GM12878 (cell line): ENCODE measurements at regions not wholly inside any gene's neighbourhood (a gene's known extent, or its start where the extent isn't known, plus 50 kb on each side); places are given as distances from the start of the nearest gene placed in this dataset.

Source experiments
- ATAC-seq: fragments of 200-7000 bp; cut with Tn5 transposase; 3 replicates; pipeline ENCODE4 v1.9.1; 2020; ENCODE audit warnings: mild to moderate bottlenecking, moderate library complexity
- BruUV-seq: library from RNA; stranded (reverse); fragments of 400-500 nt; replicated peaks from 2 replicates; lab custom pipeline; 2021; lab: Mats Ljungman, UMichigan
- CTCF ChIA-PET: fragments of 300-600 bp; sonication (Branson Sonifier 250); formaldehyde crosslinking; extraction: SDS; loops from one replicate; lab custom pipeline; 2021; ENCODE audit warnings: inconsistent platforms; lab: Yijun Ruan, JAX
- POLR2A ChIA-PET: fragments of 350-600 bp; formaldehyde crosslinking; extraction: SDS; loops from one replicate; lab custom pipeline; 2021; ENCODE audit warnings: inconsistent platforms; lab: Charles Lee
- RAD21 ChIA-PET: fragments of 300-600 bp; sonication (Branson Sonifier 250); formaldehyde crosslinking; loops from one replicate; lab custom pipeline; 2023; ENCODE audit warnings: antibody characterized with exemption; ENCODE audit not compliant: unreplicated experiment; lab: Charles Lee
- SMC1A ChIA-PET: fragments of 300-600 bp; sonication (Branson Sonifier 250); formaldehyde crosslinking; loops from one replicate; lab custom pipeline; 2023; ENCODE audit not compliant: unreplicated experiment, uncharacterized antibody; lab: Charles Lee
- DNase-seq: peaks from one replicate; pipeline ENCODE4 v3.0.0-alpha.2; 2011; ENCODE audit warnings: low read depth, low spot score
- FAIRE-seq: peaks from 3 replicates; lab custom pipeline; 2011; peaks lifted over from hg19 to GRCh38; lab: Jason Lieb, UNC
- H2AFZ ChIP-seq: 2 replicates; pipeline ENCODE4 v1.6.0; 2011; ENCODE audit warnings: low read depth, low read length, control low read depth; ENCODE audit not compliant: control insufficient read depth
- H3K27ac ChIP-seq: 2 replicates; pipeline ENCODE4 v1.5.1; 2011; ENCODE audit warnings: control low read depth; ENCODE audit not compliant: control insufficient read depth, insufficient read depth
- H3K27me3 ChIP-seq, 2 experiments: replicated peaks in 1 of 2; 2 replicates each; pipeline versions ENCODE4 v1.6.0 to v1.6.1; 2011; ENCODE audit warnings: low read length in 1 of 2; ENCODE audit not compliant: control insufficient read depth in 2 of 2, insufficient read depth in 2 of 2
- H3K36me3 ChIP-seq, 2 experiments: 2 replicates each; pipeline ENCODE4 v1.5.1; 2011; ENCODE audit warnings: low read length in 1 of 2; ENCODE audit not compliant: control insufficient read depth in 2 of 2, insufficient read depth in 2 of 2
- H3K4me1 ChIP-seq: 2 replicates; pipeline ENCODE4 v1.6.1; 2011; ENCODE audit warnings: mild to moderate bottlenecking, low read length, moderate library complexity, mixed read lengths; ENCODE audit not compliant: control insufficient read depth, insufficient read depth
- H3K4me2 ChIP-seq: 2 replicates; pipeline ENCODE4 v1.6.0; 2011; ENCODE audit warnings: control low read depth; ENCODE audit not compliant: control insufficient read depth, insufficient read depth
- H3K4me3 ChIP-seq: fragments of 200-600 bp; sonication (generic); 2 replicates; pipeline ENCODE4 v1.5.1; 2016
- H3K79me2 ChIP-seq: 2 replicates; pipeline ENCODE4 v1.6.0; 2011; ENCODE audit warnings: low read length; ENCODE audit not compliant: control insufficient read depth, insufficient read depth
- H3K9ac ChIP-seq: 2 replicates; pipeline ENCODE4 v1.8.0; 2011; ENCODE audit warnings: low read length, control low read depth, mixed read lengths; ENCODE audit not compliant: control insufficient read depth, insufficient read depth
- H3K9me3 ChIP-seq: replicated peaks from 3 replicates; pipeline ENCODE4 v1.5.1; 2011; ENCODE audit warnings: mild to moderate bottlenecking, low read length; ENCODE audit not compliant: control insufficient read depth, insufficient read depth
- H4K20me1 ChIP-seq: 2 replicates; pipeline ENCODE4 v1.6.0; 2011; ENCODE audit not compliant: control insufficient read depth, insufficient read depth
- ATF3 ChIP-seq: IDR thresholded peaks from 2 replicates; pipeline ENCODE4 v1.6.1; 2011; ENCODE audit warnings: low read depth, mild to moderate bottlenecking, low read length, moderate library complexity, borderline replicate concordance; ENCODE audit errors: extremely low read depth
- BCL3 ChIP-seq: IDR thresholded peaks from 2 replicates; pipeline ENCODE4 v1.6.1; 2011; ENCODE audit warnings: borderline replicate concordance, low read depth, mild to moderate bottlenecking, moderate library complexity, low read length; ENCODE audit not compliant: insufficient read depth, poor library complexity, severe bottlenecking
- BRCA1 ChIP-seq: IDR thresholded peaks from 2 replicates; pipeline ENCODE4 v1.6.1; 2011; ENCODE audit warnings: low read depth, low read length, improper control_type of control experiment
- CBX5 ChIP-seq: sonication (generic); IDR thresholded peaks from 2 replicates; pipeline ENCODE4 v1.6.1; 2016; ENCODE audit warnings: low read depth, moderate library complexity, mild to moderate bottlenecking, inconsistent platforms
- KLF5 ChIP-seq: fragments of 450-650 bp; IDR thresholded peaks from 2 replicates; pipeline ENCODE4 v1.6.1; 2014; ENCODE audit warnings: mild to moderate bottlenecking; ENCODE audit not compliant: partially characterized antibody
- NFYA ChIP-seq: IDR thresholded peaks from 2 replicates; pipeline ENCODE4 v1.6.1; 2011; ENCODE audit warnings: low read depth, mild to moderate bottlenecking, low read length, improper control_type of control experiment, borderline replicate concordance
- NRF1 ChIP-seq: conservative IDR thresholded peaks from 2 replicates; pipeline ENCODE4 v1.6.1; 2011; ENCODE audit warnings: mild to moderate bottlenecking, low read depth, low read length, improper control_type of control experiment
- PAX5 ChIP-seq: IDR thresholded peaks from 2 replicates; pipeline ENCODE4 v1.6.1; 2011; ENCODE audit warnings: low read depth, low read length, borderline replicate concordance
- PKNOX1 ChIP-seq: fragments of 450-650 bp; IDR thresholded peaks from 2 replicates; pipeline ENCODE4 v1.6.1; 2016; ENCODE audit warnings: mild to moderate bottlenecking
- SMAD1 ChIP-seq: fragments of 450-650 bp; IDR thresholded peaks from 2 replicates; pipeline ENCODE4 v1.6.1; 2018; ENCODE audit warnings: mild to moderate bottlenecking, low read depth; ENCODE audit not compliant: partially characterized antibody
- SP1 ChIP-seq: IDR thresholded peaks from one replicate; pipeline ENCODE4 v1.6.1; 2011; ENCODE audit warnings: low read depth, low read length
- SRF ChIP-seq, 2 experiments: IDR thresholded peaks; 2 replicates each; pipeline ENCODE4 v1.6.1; 2011; ENCODE audit warnings: low read depth in 2 of 2, low read length in 2 of 2, mild to moderate bottlenecking in 1 of 2, moderate library complexity in 1 of 2
- YY1 ChIP-seq: IDR thresholded peaks from 2 replicates; pipeline ENCODE4 v1.6.1; 2011; ENCODE audit warnings: low read depth, mild to moderate bottlenecking, low read length
- ZNF622 ChIP-seq: fragments of 450-650 bp; IDR thresholded peaks from 2 replicates; pipeline ENCODE4 v1.6.1; 2017; ENCODE audit warnings: mild to moderate bottlenecking, inconsistent platforms
- WGBS: methylation state at CpG from one replicate; pipeline ENCODE4 v1.1.6; 2016; ENCODE audit warnings: low lambda C conversion rate; ENCODE audit not compliant: insufficient replicate concordance, insufficient coverage; ENCODE audit errors: missing lambda C conversion rate; 5-methylcytosine and 5-hydroxymethylcytosine counted together
- in situ Hi-C: fragments of 300-500 bp; cut with MboI; formaldehyde crosslinking; loops from 9 replicates; pipeline ENCODE4 v1.14.3; 2018; ENCODE audit warnings: mixed read lengths
- intact Hi-C: fragments of 100-400 bp; cut with micrococcal nuclease; formaldehyde crosslinking; loops from one replicate; pipeline ENCODE4 v1.14.2; 2022; ENCODE audit not compliant: unreplicated experiment

- DNase-seq (no peak), ATAC-seq (no peak)
- 89% methylated on average over 1 of the region's 1 CpG for WGBS
- CTCF ChIA-PET = no interaction called here
- Histone ChIP-seq H3K4me2 (no peak overlapping the region), H3K27ac (no peak overlapping the region), H3K79me2 (no peaks in the 10 kb centered on the region), H3K27me3 (no peaks in the 10 kb centered on the region), H2AFZ (no peak overlapping the region), H3K36me3 (no peaks in the 10 kb centered on the region), H3K4me1 (no peaks in the 10 kb centered on the region)
- intact Hi-C loops (no loop called here), in situ Hi-C loops (no loop called here)
- no TSS peak for BruUV-seq
- TF ChIP-seq ZNF622 = no peak
- TF ChIP-seq PAX5 = no peak
- TF ChIP-seq YY1 = no peak
- TF ChIP-seq BCL3 = no peak
- no peak for TF ChIP-seq KLF5
- no peak for TF ChIP-seq NFYA
- TF ChIP-seq SP1 = no peak
- TF ChIP-seq NRF1 = no peak
- no peak for TF ChIP-seq ATF3
- no peak for TF ChIP-seq CBX5
- no peak for TF ChIP-seq BRCA1
- TF ChIP-seq PKNOX1 = no peak
- no peak for TF ChIP-seq SMAD1
- no peak for TF ChIP-seq SRF (IDR thresholded peaks at IDR 0.05; ENCODE audit: low read depth in 2 of 2, low read length in 2 of 2)
- TF ChIP-seq, all 136 proteins: peak for 0
- Histone ChIP-seq H3K4me3 (no peak overlapping the region), H3K9ac (no peak overlapping the region), H3K9me3 (no peaks in the 10 kb centered on the region; the same call in 2 of the 3 replicates), H4K20me1 (no peaks in the 10 kb centered on the region)
- RAD21 ChIA-PET = no interaction called here
- SMC1A ChIA-PET = no interaction called here
- POLR2A ChIA-PET = no interaction called here
- FAIRE-seq = no peak
Measured at GRCh38 chr7:63093481-63093880, 905.2 kb upstream of the ZNF722 start.
